GM23338 (cell line): ENCODE measurements at regions not wholly inside any gene's neighbourhood (a gene's known extent, or its start where the extent isn't known, plus 50 kb on each side); places are given as distances from the start of the nearest gene placed in this dataset.

Experiments used
- ATAC-seq: fragments of 200-7000 bp; cut with Tn5 transposase; 3 replicates; pipeline ENCODE4 v1.9.1; 2020
- DNase-seq: peaks from one replicate; pipeline ENCODE4 v3.0.0-alpha.2; 2015; ENCODE audit warnings: low spot score
- H2AFZ ChIP-seq: fragments of 200-600 bp; sonication (generic); 2 replicates; pipeline ENCODE4 v1.8.0; 2016; ENCODE audit warnings: antibody characterized with exemption, mild to moderate bottlenecking, moderate library complexity
- H3F3A ChIP-seq: fragments of 200-600 bp; sonication (generic); replicated peaks from 2 replicates; pipeline ENCODE4 v1.8.0; 2017; ENCODE audit warnings: antibody characterized with exemption, mixed run types, low read depth
- H3K27ac ChIP-seq: fragments of 200-600 bp; sonication (generic); 2 replicates; pipeline ENCODE4 v1.6.1; 2016; ENCODE audit warnings: low read depth
- H3K27me3 ChIP-seq: fragments of 200-600 bp; sonication (generic); 2 replicates; pipeline ENCODE4 v1.8.0; 2016; ENCODE audit warnings: mild to moderate bottlenecking, mixed run types, moderate library complexity; ENCODE audit not compliant: insufficient read depth
- H3K36me3 ChIP-seq: fragments of 200-600 bp; sonication (generic); 2 replicates; pipeline ENCODE4 v1.8.0; 2016; ENCODE audit warnings: mild to moderate bottlenecking; ENCODE audit not compliant: insufficient read depth
- H3K4me1 ChIP-seq: fragments of 200-600 bp; sonication (generic); 2 replicates; pipeline ENCODE4 v1.8.0; 2016; ENCODE audit warnings: mild to moderate bottlenecking, moderate library complexity; ENCODE audit not compliant: insufficient read depth
- H3K4me2 ChIP-seq: fragments of 200-600 bp; sonication (generic); 2 replicates; pipeline ENCODE4 v1.7.1; 2017; ENCODE audit warnings: mixed run types
- H3K4me3 ChIP-seq: fragments of 200-600 bp; sonication (generic); 2 replicates; pipeline ENCODE4 v1.6.1; 2016; ENCODE audit warnings: mixed run types
- H3K79me2 ChIP-seq: fragments of 200-600 bp; sonication (generic); replicated peaks from 2 replicates; pipeline ENCODE4 v1.8.0; 2017; ENCODE audit warnings: mild to moderate bottlenecking; ENCODE audit not compliant: insufficient read depth
- H3K9me2 ChIP-seq: fragments of 200-600 bp; sonication (generic); 2 replicates; pipeline ENCODE4 v1.8.0; 2017; ENCODE audit not compliant: insufficient read depth
- H4K20me1 ChIP-seq: fragments of 200-600 bp; sonication (generic); replicated peaks from 2 replicates; pipeline ENCODE4 v1.8.0; 2017; ENCODE audit warnings: mild to moderate bottlenecking; ENCODE audit not compliant: insufficient read depth
- H3K27ac Mint-ChIP-seq: 2 replicates; pipeline ENCODE4 v1.8.0; 2020; ENCODE audit warnings: inconsistent platforms, mild to moderate bottlenecking, moderate library complexity, mixed read lengths
- H3K27me3 Mint-ChIP-seq: 3 replicates; pipeline ENCODE4 v1.8.0; 2022; ENCODE audit warnings: low read depth, mild to moderate bottlenecking, moderate library complexity, mixed read lengths, inconsistent platforms; ENCODE audit not compliant: insufficient read depth, poor library complexity
- H3K36me3 Mint-ChIP-seq: 3 replicates; pipeline ENCODE4 v1.8.0; 2021; ENCODE audit warnings: low read depth, mild to moderate bottlenecking, inconsistent platforms, moderate library complexity, mixed read lengths
- H3K4me1 Mint-ChIP-seq: 3 replicates; pipeline ENCODE4 v1.8.0; 2020; ENCODE audit warnings: mild to moderate bottlenecking, inconsistent platforms, mixed read lengths
- H3K4me3 Mint-ChIP-seq: 3 replicates; pipeline ENCODE4 v1.8.0; 2021; ENCODE audit warnings: moderate library complexity, mild to moderate bottlenecking, inconsistent platforms, mixed read lengths
- H3K9me3 Mint-ChIP-seq: 3 replicates; pipeline ENCODE4 v1.8.0; 2020; ENCODE audit warnings: moderate library complexity, mild to moderate bottlenecking, inconsistent platforms, mixed read lengths
- CREB1 ChIP-seq: fragments of 250-450 bp; sonication (Bioruptor Pico); IDR thresholded peaks from 2 replicates; pipeline ENCODE4 v1.5.0; 2020; ENCODE audit warnings: low read depth, mild to moderate bottlenecking, moderate library complexity
- EZH2 ChIP-seq: fragments of 200-600 bp; sonication (generic); IDR thresholded peaks from one replicate; pipeline ENCODE4 v1.8.0; 2017; ENCODE audit warnings: antibody characterized with exemption, mild to moderate bottlenecking, low read depth; ENCODE audit not compliant: unreplicated experiment
- EZH2phosphoT487 ChIP-seq: fragments of 200-600 bp; sonication (generic); IDR thresholded peaks from one replicate; pipeline ENCODE4 v1.8.1; 2018; ENCODE audit warnings: antibody characterized with exemption; ENCODE audit not compliant: unreplicated experiment
- JUNB ChIP-seq: IDR thresholded peaks from one replicate; pipeline ENCODE4 v1.6.1; 2016; ENCODE audit warnings: antibody characterized with exemption; ENCODE audit not compliant: unreplicated experiment
- NANOG ChIP-seq: IDR thresholded peaks from 2 replicates; pipeline ENCODE4 v1.6.1; 2016; ENCODE audit warnings: antibody characterized with exemption, borderline replicate concordance
- POLR2AphosphoS5 ChIP-seq: IDR thresholded peaks from 2 replicates; pipeline ENCODE4 v1.6.1; 2016; ENCODE audit warnings: antibody characterized with exemption, low read depth
- REST ChIP-seq: IDR thresholded peaks from one replicate; pipeline ENCODE4 v1.6.1; 2018; ENCODE audit warnings: antibody characterized with exemption; ENCODE audit not compliant: unreplicated experiment
- STAT1 ChIP-seq: IDR thresholded peaks from one replicate; pipeline ENCODE4 v1.6.1; 2016; ENCODE audit warnings: antibody characterized with exemption; ENCODE audit not compliant: unreplicated experiment
- ZNF331 ChIP-seq: fragments of 250-450 bp; sonication (Bioruptor Pico); IDR thresholded peaks from 2 replicates; pipeline ENCODE4 v1.5.0; 2020; ENCODE audit warnings: low read depth, mild to moderate bottlenecking, moderate library complexity
- TF ChIP-seq, protein P1 (sequence below): IDR thresholded peaks from 2 replicates; pipeline ENCODE4 v1.6.1; 2016; ENCODE audit warnings: antibody characterized with exemption
- TF ChIP-seq, protein P2 (sequence below), 2 experiments: fragments of 200-600 bp in 1 of 2; sonication (generic) in 1 of 2; conservative IDR thresholded peaks; 2 replicates each; pipeline versions ENCODE4 v1.5.1 to v1.6.1; 2016 to 2017; ENCODE audit warnings: antibody characterized with exemption in 2 of 2, low read depth in 2 of 2, mild to moderate bottlenecking in 2 of 2, moderate library complexity in 1 of 2

- H3K4me2 ChIP-seq = no peak overlapping the region
- no peak overlapping the region for H3K27ac Mint-ChIP-seq
- H4K20me1 ChIP-seq = no peaks in the 10 kb centered on the region
- peaks cover 12% of the 10 kb centered on the region; the same call in 2 of the 3 replicates for H3K36me3 Mint-ChIP-seq
- peaks cover 20% of the 10 kb centered on the region for H3K4me1 Mint-ChIP-seq
- ATAC-seq (no peak), DNase-seq (no peak)
- H3K9me3 Mint-ChIP-seq = peaks cover 16% of the 10 kb centered on the region
- no peaks in the 10 kb centered on the region for H3K36me3 ChIP-seq
- H3K27me3 ChIP-seq = no peaks in the 10 kb centered on the region
- H3K4me3 Mint-ChIP-seq = no peak overlapping the region
- no peaks in the 10 kb centered on the region for H3F3A ChIP-seq
- H3K79me2 ChIP-seq = no peaks in the 10 kb centered on the region
- H3K4me3 ChIP-seq = no peak overlapping the region
- H3K9me2 ChIP-seq = 0 out of 2 replicates have a peak, but pooled peaks cover 4% of the 10 kb centered on the region
- no peak overlapping the region for H2AFZ ChIP-seq
- peaks cover 2% of the 10 kb centered on the region for H3K27me3 Mint-ChIP-seq
- peaks cover 14% of the 10 kb centered on the region; the same call in 1 of the 2 replicates for H3K4me1 ChIP-seq
- H3K27ac ChIP-seq = no peak overlapping the region
- TF ChIP-seq JUNB (no peak), EZH2phosphoT487 (no peak), ZNF331 (CRISPR knock-in tag) (no peak), CREB1 (CRISPR knock-in tag) (no peak), STAT1 (no peak), NANOG (no peak)
- TF ChIP-seq, protein P1, sequence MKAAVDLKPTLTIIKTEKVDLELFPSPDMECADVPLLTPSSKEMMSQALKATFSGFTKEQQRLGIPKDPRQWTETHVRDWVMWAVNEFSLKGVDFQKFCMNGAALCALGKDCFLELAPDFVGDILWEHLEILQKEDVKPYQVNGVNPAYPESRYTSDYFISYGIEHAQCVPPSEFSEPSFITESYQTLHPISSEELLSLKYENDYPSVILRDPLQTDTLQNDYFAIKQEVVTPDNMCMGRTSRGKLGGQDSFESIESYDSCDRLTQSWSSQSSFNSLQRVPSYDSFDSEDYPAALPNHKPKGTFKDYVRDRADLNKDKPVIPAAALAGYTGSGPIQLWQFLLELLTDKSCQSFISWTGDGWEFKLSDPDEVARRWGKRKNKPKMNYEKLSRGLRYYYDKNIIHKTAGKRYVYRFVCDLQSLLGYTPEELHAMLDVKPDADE = no peak
Observed at GRCh38 chr19:28523619-28524018, 689.3 kb downstream of the UQCRFS1 start.

GRCh38 chr19:28522545-28522922 lies 690.4 kb downstream of the UQCRFS1 start:
- peaks cover 14% of the 10 kb centered on the region; the same call in 1 of the 2 replicates for H3K4me1 ChIP-seq
- no peaks in the 10 kb centered on the region for H3K36me3 ChIP-seq
- H3K27ac ChIP-seq = no peak overlapping the region
- Mint-ChIP-seq H3K9me3 (peaks cover 16% of the 10 kb centered on the region), H3K4me3 (no peak overlapping the region), H3K27me3 (peaks cover 2% of the 10 kb centered on the region), H3K4me1 (peaks cover 16% of the 10 kb centered on the region), H3K27ac (no peak overlapping the region), H3K36me3 (peaks cover 12% of the 10 kb centered on the region; the same call in 2 of the 3 replicates)
- no peak overlapping the region for H3K4me2 ChIP-seq
- H4K20me1 ChIP-seq = no peaks in the 10 kb centered on the region
- H3K79me2 ChIP-seq = no peaks in the 10 kb centered on the region
- H3K9me2 ChIP-seq = 0 out of 2 replicates have a peak, but pooled peaks cover 4% of the 10 kb centered on the region
- no peaks in the 10 kb centered on the region for H3F3A ChIP-seq
- H3K4me3 ChIP-seq = no peak overlapping the region
- TF ChIP-seq, protein P2, sequence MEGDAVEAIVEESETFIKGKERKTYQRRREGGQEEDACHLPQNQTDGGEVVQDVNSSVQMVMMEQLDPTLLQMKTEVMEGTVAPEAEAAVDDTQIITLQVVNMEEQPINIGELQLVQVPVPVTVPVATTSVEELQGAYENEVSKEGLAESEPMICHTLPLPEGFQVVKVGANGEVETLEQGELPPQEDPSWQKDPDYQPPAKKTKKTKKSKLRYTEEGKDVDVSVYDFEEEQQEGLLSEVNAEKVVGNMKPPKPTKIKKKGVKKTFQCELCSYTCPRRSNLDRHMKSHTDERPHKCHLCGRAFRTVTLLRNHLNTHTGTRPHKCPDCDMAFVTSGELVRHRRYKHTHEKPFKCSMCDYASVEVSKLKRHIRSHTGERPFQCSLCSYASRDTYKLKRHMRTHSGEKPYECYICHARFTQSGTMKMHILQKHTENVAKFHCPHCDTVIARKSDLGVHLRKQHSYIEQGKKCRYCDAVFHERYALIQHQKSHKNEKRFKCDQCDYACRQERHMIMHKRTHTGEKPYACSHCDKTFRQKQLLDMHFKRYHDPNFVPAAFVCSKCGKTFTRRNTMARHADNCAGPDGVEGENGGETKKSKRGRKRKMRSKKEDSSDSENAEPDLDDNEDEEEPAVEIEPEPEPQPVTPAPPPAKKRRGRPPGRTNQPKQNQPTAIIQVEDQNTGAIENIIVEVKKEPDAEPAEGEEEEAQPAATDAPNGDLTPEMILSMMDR (conservative IDR thresholded peaks at IDR 0.05; ENCODE audit: low read depth in 2 of 2) = no peak
- TF ChIP-seq JUNB = no peak
- TF ChIP-seq REST = no peak
- no peak for TF ChIP-seq POLR2AphosphoS5
- no peak for TF ChIP-seq STAT1
- TF ChIP-seq ZNF331 (CRISPR knock-in tag) = no peak
- TF ChIP-seq NANOG = no peak
- no peak for TF ChIP-seq EZH2
- ATAC-seq = no peak
- no peak overlapping the region for H2AFZ ChIP-seq
- H3K27me3 ChIP-seq = no peaks in the 10 kb centered on the region
- no peak for DNase-seq
